SK-N-SH (cell line): ENCODE measurements at regions not wholly inside any gene's neighbourhood (a gene's known extent, or its start where the extent isn't known, plus 50 kb on each side); places are given as distances from the start of the nearest gene placed in this dataset.

Experiments
- CTCF ChIA-PET: fragments of 300-600, 350-600 bp; formaldehyde crosslinking; extraction: SDS; loops from one replicate; lab custom pipeline; 2021; lab: Yijun Ruan, JAX
- POLR2A ChIA-PET: fragments of 350-600 bp; sonication (Branson Sonifier 250); formaldehyde crosslinking; extraction: SDS; loops from one replicate; lab custom pipeline; 2020; ENCODE audit warnings: antibody characterized with exemption, inconsistent platforms; lab: Yijun Ruan, JAX
- DNase-seq: peaks from one replicate; pipeline ENCODE4 v3.0.0; 2012
- H2AFZ ChIP-seq: fragments of 200-600 bp; sonication (generic); 2 replicates; pipeline ENCODE4 v1.8.1; 2016; ENCODE audit warnings: antibody characterized with exemption, mild to moderate bottlenecking, low read depth
- H3F3A ChIP-seq: fragments of 200-600 bp; sonication (generic); replicated peaks from 2 replicates; pipeline ENCODE3; 2016; ENCODE audit warnings: antibody characterized with exemption, mild to moderate bottlenecking; ENCODE audit not compliant: insufficient read depth
- H3K27ac ChIP-seq, 2 experiments: fragments of 200-500 bp in 1 of 2; fragments of 200-600 bp in 1 of 2; sonication (Bioruptor generic) in 1 of 2; sonication (generic), shearing (Covaris generic) in 1 of 2; 2 replicates each; pipeline versions ENCODE4 v1.5.1 to v1.6.1; 2014 to 2016; ENCODE audit warnings: low read depth in 2 of 2, inconsistent platforms in 1 of 2, low read length in 1 of 2, mild to moderate bottlenecking in 1 of 2, mixed read lengths in 1 of 2
- H3K27me3 ChIP-seq: fragments of 200-600 bp; sonication (generic), shearing (Covaris generic); 2 replicates; pipeline ENCODE4 v1.6.1; 2016; ENCODE audit warnings: mixed run types; ENCODE audit not compliant: insufficient read depth
- H3K36me3 ChIP-seq, 2 experiments: fragments of 200-500 bp in 1 of 2; fragments of 200-600 bp in 1 of 2; sonication (Bioruptor generic) in 1 of 2; sonication (generic) in 1 of 2; replicated peaks in 1 of 2; 2 replicates each; pipeline versions ENCODE3 to v1.5.1; 2014 to 2016; ENCODE audit warnings: low read length in 1 of 2, mild to moderate bottlenecking in 1 of 2; ENCODE audit not compliant: insufficient read depth in 2 of 2, control insufficient read depth in 1 of 2
- H3K4me1 ChIP-seq, 2 experiments: fragments of 200-500 bp in 1 of 2; fragments of 200-600 bp in 1 of 2; sonication (Bioruptor generic) in 1 of 2; sonication (generic), shearing (Covaris generic) in 1 of 2; 2 replicates each; pipeline versions ENCODE4 v1.5.1 to v1.6.1; 2014 to 2016; ENCODE audit warnings: low read depth in 1 of 2, low read length in 1 of 2, mixed run types in 1 of 2; ENCODE audit not compliant: insufficient read depth in 2 of 2, control insufficient read depth in 1 of 2
- H3K4me2 ChIP-seq: fragments of 200-600 bp; sonication (generic), shearing (Covaris generic); 2 replicates; pipeline ENCODE4 v1.6.1; 2017; ENCODE audit warnings: mixed run types
- H3K4me3 ChIP-seq, 2 experiments: fragments of 200-500 bp in 1 of 2; fragments of 200-600 bp in 1 of 2; sonication (Bioruptor generic) in 1 of 2; sonication (generic), shearing (Covaris generic) in 1 of 2; 2 replicates each; pipeline versions ENCODE4 v1.5.1 to v1.8.1; 2014 to 2016; ENCODE audit warnings: low read depth in 2 of 2, inconsistent platforms in 1 of 2, low read length in 1 of 2, mild to moderate bottlenecking in 1 of 2, mixed read lengths in 1 of 2, moderate library complexity in 1 of 2
- H3K79me2 ChIP-seq: fragments of 200-600 bp; sonication (generic); 2 replicates; pipeline ENCODE4 v1.8.1; 2017; ENCODE audit warnings: mild to moderate bottlenecking; ENCODE audit not compliant: insufficient read depth
- H3K9ac ChIP-seq: fragments of 200-600 bp; sonication (generic); 2 replicates; pipeline ENCODE4 v1.6.1; 2017; ENCODE audit warnings: mixed run types
- H3K9me2 ChIP-seq: fragments of 200-600 bp; sonication (generic); 2 replicates; pipeline ENCODE4 v1.6.1; 2017; ENCODE audit warnings: mixed run types
- H3K9me3 ChIP-seq: fragments of 200-600 bp; sonication (generic); 2 replicates; pipeline ENCODE4 v1.6.1; 2017; ENCODE audit warnings: mixed run types, mild to moderate bottlenecking, moderate library complexity
- H4K20me1 ChIP-seq: fragments of 200-600 bp; sonication (generic); 2 replicates; pipeline ENCODE4 v1.6.1; 2017; ENCODE audit warnings: mild to moderate bottlenecking, mixed run types; ENCODE audit not compliant: insufficient read depth
- EZH2phosphoT487 ChIP-seq: fragments of 200-600 bp; sonication (generic); IDR thresholded peaks from 2 replicates; pipeline ENCODE4 v1.6.1; 2017; ENCODE audit warnings: low read depth, mixed run types, mild to moderate bottlenecking, antibody characterized with exemption, moderate library complexity, borderline replicate concordance
- FOSL2 ChIP-seq: IDR thresholded peaks from 2 replicates; pipeline ENCODE4 v1.4.0; 2012; ENCODE audit warnings: low read depth, mild to moderate bottlenecking, moderate library complexity, borderline replicate concordance
- FOXJ3 ChIP-seq: sonication (generic); formaldehyde crosslinking; IDR thresholded peaks from 2 replicates; pipeline ENCODE4 v1.5.1; 2020; ENCODE audit warnings: mild to moderate bottlenecking, missing genetic modification reagents
- FOXM1 ChIP-seq: IDR thresholded peaks from 2 replicates; pipeline ENCODE4 v1.4.0; 2012; ENCODE audit warnings: low read depth, mild to moderate bottlenecking
- GABPA ChIP-seq: IDR thresholded peaks from 2 replicates; pipeline ENCODE4 v1.4.0; 2012; ENCODE audit warnings: low read depth, mild to moderate bottlenecking
- IRF3 ChIP-seq: fragments of 150-350 bp; IDR thresholded peaks from 2 replicates; pipeline ENCODE4 v1.6.1; 2016; ENCODE audit warnings: mild to moderate bottlenecking, low read depth, low read length
- JUND ChIP-seq: IDR thresholded peaks from 2 replicates; pipeline ENCODE4 v1.4.0; 2012
- MXI1 ChIP-seq: IDR thresholded peaks from 2 replicates; pipeline ENCODE4 v1.6.1; 2012; ENCODE audit warnings: mild to moderate bottlenecking, low read depth, low read length, improper control_type of control experiment
- NFIC ChIP-seq: IDR thresholded peaks from 2 replicates; pipeline ENCODE4 v1.4.0; 2012; ENCODE audit warnings: borderline replicate concordance
- NRF1 ChIP-seq: IDR thresholded peaks from 2 replicates; pipeline ENCODE4 v1.6.1; 2012; ENCODE audit warnings: low read depth, mild to moderate bottlenecking, low read length
- RAD21 ChIP-seq: IDR thresholded peaks from 2 replicates; pipeline ENCODE4 v1.6.1; 2012; ENCODE audit warnings: mild to moderate bottlenecking, low read length
- RCOR1 ChIP-seq: fragments of 150-350 bp; IDR thresholded peaks from 2 replicates; pipeline ENCODE4 v1.6.1; 2017; ENCODE audit warnings: antibody characterized with exemption, low read length
- RFX5 ChIP-seq: IDR thresholded peaks from 2 replicates; pipeline ENCODE4 v1.6.1; 2012; ENCODE audit warnings: mild to moderate bottlenecking, improper control_type of control experiment, low read length
- SIN3A ChIP-seq: IDR thresholded peaks from 2 replicates; pipeline ENCODE4 v1.6.1; 2012; ENCODE audit warnings: low read depth, mild to moderate bottlenecking, low read length, moderate library complexity, borderline replicate concordance
- SMC3 ChIP-seq: IDR thresholded peaks from 2 replicates; pipeline ENCODE4 v1.6.1; 2012; ENCODE audit warnings: low read depth, low read length, improper control_type of control experiment
- TEAD4 ChIP-seq: IDR thresholded peaks from 2 replicates; pipeline ENCODE4 v1.4.0; 2012; ENCODE audit warnings: mild to moderate bottlenecking, borderline replicate concordance; ENCODE audit not compliant: insufficient read depth
- USF1 ChIP-seq: IDR thresholded peaks from 2 replicates; pipeline ENCODE4 v1.4.0; 2012; ENCODE audit warnings: low read depth, borderline replicate concordance
- WGBS: methylation state at CpG from one replicate; pipeline ENCODE4 v1.1.6; 2017; ENCODE audit warnings: low lambda C conversion rate; 5-methylcytosine and 5-hydroxymethylcytosine counted together
- TF ChIP-seq, protein P1 (sequence below): fragments of 150-350 bp; IDR thresholded peaks from 2 replicates; pipeline ENCODE4 v1.6.1; 2017; ENCODE audit warnings: antibody characterized with exemption, low read length, low read depth, borderline replicate concordance

- ChIA-PET POLR2A (no interaction called here), CTCF (interaction anchor here (1.4 kb wide), 1 partner anchor 8 kb away, joined by 4 read pairs; no protein-coding TSS in a partner anchor)
- Histone ChIP-seq H3K4me1 (no peaks in the 10 kb centered on the region), H4K20me1 (no peaks in the 10 kb centered on the region; the same call in 1 of the 2 replicates), H3K27ac (no peak overlapping the region), H3F3A (no peaks in the 10 kb centered on the region), H2AFZ (no peak overlapping the region), H3K36me3 (no peaks in the 10 kb centered on the region), H3K4me3 (no peak overlapping the region), H3K9me2 (no peaks in the 10 kb centered on the region), H3K9ac (no peak overlapping the region), H3K4me2 (no peak overlapping the region), H3K79me2 (no peaks in the 10 kb centered on the region), H3K9me3 (no peaks in the 10 kb centered on the region), H3K27me3 (no peaks in the 10 kb centered on the region)
- 11% methylated on average over 1 of the region's 1 CpG for WGBS
- TF ChIP-seq FOSL2: no peak
- TF ChIP-seq FOXM1: no peak
- TF ChIP-seq RAD21: no peak
- no peak for DNase-seq
Measured at GRCh38 chr7:49273897-49274296, 349.6 kb downstream of the CDC14C start.

DNA sequence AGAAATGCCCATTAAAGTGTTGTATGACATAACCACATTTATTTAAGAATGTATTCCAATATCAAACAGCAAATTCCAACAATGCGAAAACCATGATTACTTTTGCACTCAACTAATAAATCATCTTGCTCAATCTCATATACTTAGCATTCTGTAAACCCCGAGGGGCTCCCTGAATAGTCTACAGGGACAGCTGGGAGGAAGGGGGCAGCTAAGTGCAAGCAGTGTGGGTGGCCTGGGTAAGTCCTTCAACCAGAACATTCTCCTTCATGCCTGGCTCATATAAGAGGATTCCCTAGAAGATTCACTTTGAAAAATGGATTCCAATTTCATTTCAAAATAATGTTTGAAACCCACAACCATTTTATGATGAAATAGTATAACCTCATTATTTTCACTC lies 355.5 kb downstream of the CDC14C start:
- Histone ChIP-seq H3K4me3 (no peak overlapping the region), H3K4me2 (no peak overlapping the region), H3K4me1 (no peaks in the 10 kb centered on the region), H3K9ac (no peak overlapping the region), H3K79me2 (no peaks in the 10 kb centered on the region), H2AFZ (no peak overlapping the region), H3K27ac (no peak overlapping the region), H3K9me2 (no peaks in the 10 kb centered on the region), H3K27me3 (no peaks in the 10 kb centered on the region), H3F3A (no peaks in the 10 kb centered on the region), H4K20me1 (no peaks in the 10 kb centered on the region; the same call in 1 of the 2 replicates), H3K9me3 (no peaks in the 10 kb centered on the region), H3K36me3 (no peaks in the 10 kb centered on the region)
- 3% methylated on average over 2 of the region's 2 CpGs for WGBS
- no peak for TF ChIP-seq SIN3A
- TF ChIP-seq RFX5: no peak
- TF ChIP-seq GABPA: no peak
- TF ChIP-seq USF1: no peak
- no peak for TF ChIP-seq NRF1
- TF ChIP-seq TEAD4: no peak
- TF ChIP-seq, protein P1, sequence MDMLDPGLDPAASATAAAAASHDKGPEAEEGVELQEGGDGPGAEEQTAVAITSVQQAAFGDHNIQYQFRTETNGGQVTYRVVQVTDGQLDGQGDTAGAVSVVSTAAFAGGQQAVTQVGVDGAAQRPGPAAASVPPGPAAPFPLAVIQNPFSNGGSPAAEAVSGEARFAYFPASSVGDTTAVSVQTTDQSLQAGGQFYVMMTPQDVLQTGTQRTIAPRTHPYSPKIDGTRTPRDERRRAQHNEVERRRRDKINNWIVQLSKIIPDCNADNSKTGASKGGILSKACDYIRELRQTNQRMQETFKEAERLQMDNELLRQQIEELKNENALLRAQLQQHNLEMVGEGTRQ: no peak
- no peak for TF ChIP-seq JUND
- TF ChIP-seq FOXJ3 (CRISPR knock-in tag): no peak
- TF ChIP-seq RCOR1: no peak
- TF ChIP-seq NFIC: no peak
- TF ChIP-seq MXI1: no peak
- no peak for TF ChIP-seq FOXM1
- no peak for TF ChIP-seq IRF3
- TF ChIP-seq RAD21: no peak
- TF ChIP-seq EZH2phosphoT487: no peak
- no peak for TF ChIP-seq SMC3
- ChIA-PET CTCF (no interaction called here), POLR2A (no interaction called here)
- no peak for DNase-seq
